Stimulated activated CD8-positive, alpha-beta memory T cell treated with anti-CD3 and anti-CD28 coated beads, Interleukin-12 subunit alpha, Interleukin-12 subunit beta, amount 100 ng/mL, for 24 hours (primary cell): ENCODE measurements at regions not wholly inside any gene's neighbourhood (a gene's known extent, or its start where the extent isn't known, plus 50 kb on each side); places are given as distances from the start of the nearest gene placed in this dataset.

ENCODE experiments used
- DNase-seq: peaks from one replicate; pipeline ENCODE4 v3.0.0-alpha.2; 2020; ENCODE audit errors: extremely low read depth

- peak; percentile 8 for DNase-seq
Observed at GRCh38 chr5:70585996-70586395, 170.8 kb downstream of the GTF2H2C_2 start.
